ENCODE measurements at regions not wholly inside any gene's neighbourhood (a gene's known extent, or its start where the extent isn't known, plus 50 kb on each side); places are given as distances from the start of the nearest gene placed in this dataset.

DNA sequence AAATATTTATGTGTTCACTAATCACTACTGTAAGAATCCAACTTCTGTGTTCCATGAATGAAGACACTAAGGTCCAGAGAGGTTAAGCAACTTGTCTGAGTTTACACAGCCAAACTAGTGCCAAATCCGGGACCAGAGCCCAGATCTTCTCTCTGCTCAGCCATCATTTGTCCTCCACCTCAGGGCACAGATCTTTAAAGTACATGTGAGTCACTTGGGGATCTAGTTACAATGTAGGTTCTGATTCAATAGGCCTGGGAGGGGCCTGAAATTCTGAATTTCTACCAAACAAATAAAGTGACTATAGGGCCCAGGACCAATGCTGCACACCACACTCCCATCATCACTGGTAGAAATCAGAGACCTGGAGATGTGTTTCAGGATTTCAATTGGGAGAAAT is 162.9 kb downstream of the GXYLT1 start:
- DNase-seq = no peak

- no peak for DNase-seq
Measured at GRCh38 chr12:41981013-41981412, 163.7 kb downstream of the GXYLT1 start.

GRCh38 chr12:41980390-41980789 is 164.3 kb downstream of the GXYLT1 start:
- no peak for DNase-seq

DNA sequence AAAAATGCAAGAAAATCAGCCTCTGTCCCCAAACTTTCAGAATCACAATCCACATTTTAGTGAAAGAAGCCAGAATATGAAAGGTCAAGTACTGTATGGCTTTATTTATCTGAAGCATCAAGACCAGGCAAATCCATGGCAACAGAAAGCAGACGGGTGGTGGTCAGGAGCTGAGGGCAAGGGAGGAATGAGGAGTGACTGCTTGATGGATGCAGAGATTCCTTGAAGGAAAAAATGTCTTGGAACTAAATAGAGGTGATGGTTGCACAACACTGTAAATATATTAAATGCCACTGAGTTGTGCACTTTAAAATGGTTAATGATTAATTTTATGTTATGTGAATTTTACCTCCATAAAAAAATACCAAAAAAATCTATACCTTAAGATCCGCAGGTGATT is 165.1 kb downstream of the GXYLT1 start:
- DNase-seq = no peak

GRCh38 chr12:41972598-41972997 is 172.1 kb downstream of the GXYLT1 start:
- no peak for DNase-seq

DNA sequence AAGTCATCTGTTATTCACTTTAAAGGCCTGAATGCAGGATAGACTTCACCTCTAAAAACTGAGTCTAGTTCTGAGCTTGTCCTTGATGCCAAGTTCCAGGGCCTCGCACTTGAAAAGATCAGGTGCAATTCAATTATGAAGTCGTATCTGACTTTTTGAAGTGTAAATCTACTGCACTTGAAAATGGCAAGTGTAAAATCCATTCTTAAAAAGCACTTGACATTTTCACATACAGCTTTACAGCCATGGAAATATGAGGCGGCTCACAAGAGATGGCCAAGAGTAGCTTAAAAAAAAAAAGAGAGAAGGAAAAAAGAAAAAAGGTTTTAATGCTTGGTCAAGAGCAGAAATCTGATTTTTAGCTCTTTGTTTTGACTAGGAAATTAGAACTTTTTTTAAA is 172.5 kb downstream of the GXYLT1 start:
- DNase-seq = no peak

GRCh38 chr12:41970744-41971143 is 173.9 kb downstream of the GXYLT1 start:
- DNase-seq = no peak

DNA sequence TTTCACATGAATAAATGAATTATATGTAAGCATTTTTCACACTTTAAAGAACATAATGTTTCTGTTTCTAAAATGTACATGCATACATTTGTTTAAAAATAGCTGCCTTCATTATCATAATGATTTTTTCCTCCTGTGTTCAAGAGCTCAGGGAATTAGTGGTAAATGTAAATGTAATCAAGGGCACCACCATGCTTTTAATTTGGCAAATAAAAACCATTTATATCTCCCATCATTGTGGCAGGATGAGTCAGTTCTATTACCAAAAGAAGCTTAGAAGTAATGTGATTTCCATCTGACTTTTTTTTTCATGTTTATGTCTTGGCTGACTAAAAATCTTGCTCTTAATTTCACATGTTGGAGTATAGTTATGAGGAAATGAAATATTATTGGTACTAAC is 176.1 kb downstream of the GXYLT1 start:
- DNase-seq = no peak

- no peak for DNase-seq
Measured at GRCh38 chr12:41967668-41968500, 176.8 kb downstream of the GXYLT1 start.

GRCh38 chr12:41966916-41967315 is 177.8 kb downstream of the GXYLT1 start:
- DNase-seq = no peak

DNA sequence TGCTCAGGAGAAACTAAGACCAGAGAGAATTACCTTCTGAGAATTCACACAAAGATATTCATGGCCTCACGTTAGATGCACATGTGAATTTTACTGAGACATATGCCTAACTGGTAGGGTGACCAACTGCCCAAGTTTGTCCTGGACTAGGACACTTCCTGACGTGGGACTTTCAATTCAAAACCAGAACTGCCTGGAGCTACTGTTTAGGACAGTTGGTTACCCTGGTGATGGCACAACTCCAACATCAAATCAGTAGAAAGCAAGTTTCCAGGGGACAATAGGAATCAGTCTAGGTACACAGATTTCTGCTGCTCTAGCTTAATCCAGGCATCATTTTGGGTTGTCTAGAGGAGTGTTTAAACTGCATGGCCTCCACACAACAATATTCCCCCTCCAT is 178.7 kb downstream of the GXYLT1 start:
- no peak for DNase-seq

GRCh38 chr12:41963398-41963797 is 181.3 kb downstream of the GXYLT1 start:
- no peak for DNase-seq

DNA sequence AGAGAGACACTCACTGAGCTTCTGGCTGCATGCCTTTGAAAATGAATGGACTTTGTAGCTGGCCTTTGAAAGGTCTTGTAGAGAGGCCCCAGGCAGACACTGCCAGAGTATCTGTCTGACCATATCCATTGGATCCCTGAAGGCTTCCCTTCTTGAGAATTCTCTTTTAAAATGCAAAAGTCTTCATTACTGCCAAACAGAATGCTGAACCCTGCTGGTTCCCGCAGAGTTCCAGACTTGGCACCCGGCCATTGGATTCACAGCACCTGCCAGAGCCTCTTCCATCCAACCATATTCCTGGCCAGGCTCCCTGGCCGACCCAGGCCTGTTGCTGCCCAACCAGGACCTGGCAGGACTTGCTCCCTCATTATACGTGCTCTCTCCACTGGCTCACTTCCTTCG is 182.5 kb downstream of the GXYLT1 start:
- DNase-seq = peak; percentile 13

- DNase-seq = no peak
Measured at GRCh38 chr12:41959271-41959670, 185.4 kb downstream of the GXYLT1 start.

DNA sequence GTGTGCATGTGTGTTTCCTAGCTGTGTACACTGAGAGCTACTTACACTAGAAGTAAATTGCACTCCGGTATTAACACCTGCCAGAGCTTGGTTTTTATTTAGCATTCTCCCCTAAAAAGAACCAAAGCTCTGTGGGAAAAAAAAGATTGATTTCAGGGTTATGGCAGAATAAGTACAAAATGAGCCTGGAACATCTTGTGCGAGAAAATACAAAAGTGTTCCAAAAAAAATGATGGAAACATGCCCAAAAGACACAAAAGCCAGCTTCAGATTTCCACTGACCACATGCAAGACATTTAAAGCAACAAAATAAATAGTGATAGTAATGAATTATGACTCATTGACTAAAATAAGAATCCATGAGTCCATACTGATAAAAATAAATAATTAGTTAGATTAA is 188.3 kb downstream of the GXYLT1 start:
- DNase-seq = peak; percentile 79

- no peak for DNase-seq
Measured at GRCh38 chr12:41950455-41950854, 194.2 kb downstream of the GXYLT1 start.

DNA sequence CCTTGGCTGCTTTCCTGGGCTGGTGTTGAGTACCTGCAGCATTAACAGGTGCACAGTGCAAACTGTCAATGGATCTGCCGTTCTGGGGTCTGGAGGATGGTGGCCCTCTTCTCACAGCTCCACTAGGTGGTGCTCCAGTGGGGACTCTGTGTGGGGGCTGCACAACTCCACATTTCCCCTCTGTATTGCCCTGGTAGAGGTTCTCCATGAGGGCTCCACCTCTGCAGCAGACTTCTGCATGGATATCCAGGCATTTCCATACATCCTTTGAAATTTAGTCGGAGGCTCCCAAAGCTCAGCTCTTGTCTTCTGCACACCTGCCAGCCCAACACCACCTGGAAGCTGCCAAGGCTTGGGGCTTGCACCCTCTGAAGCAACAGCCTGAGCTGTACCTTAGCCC is 198.6 kb downstream of the GXYLT1 start:
- no peak for DNase-seq

- DNase-seq = no peak
Measured at GRCh38 chr12:41944216-41944615, 200.5 kb downstream of the GXYLT1 start.

GRCh38 chr12:41943671-41944070 is 201.0 kb downstream of the GXYLT1 start:
- DNase-seq = no peak

GRCh38 chr12:41942354-41942753 is 202.3 kb downstream of the GXYLT1 start:
- no peak for DNase-seq

DNA sequence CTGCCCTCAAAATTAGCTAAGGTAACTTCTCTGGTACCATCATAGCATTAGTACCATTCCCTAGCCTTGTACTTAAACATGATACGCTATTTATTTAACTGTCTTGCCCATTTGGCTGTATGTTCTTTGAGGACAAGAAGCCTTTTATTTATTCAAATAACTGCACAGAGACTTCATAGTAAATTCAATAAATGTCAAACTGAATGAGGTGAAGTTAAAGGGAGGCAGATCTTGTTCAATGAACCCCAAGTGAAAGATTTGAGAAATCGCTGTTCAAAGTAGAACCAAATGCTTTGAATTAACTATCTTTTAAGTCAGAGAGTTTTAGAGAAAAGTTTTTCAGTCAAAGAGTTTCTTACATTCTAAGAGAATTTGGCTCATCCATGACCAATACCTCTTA is 203.6 kb downstream of the GXYLT1 start:
- DNase-seq = no peak

DNA sequence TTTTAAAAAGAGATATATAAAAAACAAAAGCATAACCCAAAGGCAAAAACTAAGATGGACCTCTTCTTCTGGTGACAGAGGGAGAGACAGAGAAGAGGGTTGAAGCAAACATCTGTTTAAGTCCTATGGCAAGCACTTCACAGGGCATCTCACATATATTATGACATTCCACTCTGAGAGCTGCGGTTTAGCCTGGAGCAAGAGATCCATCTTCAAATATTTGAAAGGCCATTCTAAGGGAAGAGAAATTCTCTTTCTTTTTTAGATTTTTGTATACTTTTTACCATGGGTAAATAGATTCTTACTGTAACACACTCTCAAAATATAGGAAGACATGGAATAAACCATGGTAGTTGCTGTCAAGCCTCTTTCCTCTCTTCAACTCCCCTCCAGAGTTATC is 204.1 kb downstream of the GXYLT1 start:
- DNase-seq = no peak

GRCh38 chr12:41936333-41936732 is 208.3 kb downstream of the GXYLT1 start:
- DNase-seq = no peak

DNA sequence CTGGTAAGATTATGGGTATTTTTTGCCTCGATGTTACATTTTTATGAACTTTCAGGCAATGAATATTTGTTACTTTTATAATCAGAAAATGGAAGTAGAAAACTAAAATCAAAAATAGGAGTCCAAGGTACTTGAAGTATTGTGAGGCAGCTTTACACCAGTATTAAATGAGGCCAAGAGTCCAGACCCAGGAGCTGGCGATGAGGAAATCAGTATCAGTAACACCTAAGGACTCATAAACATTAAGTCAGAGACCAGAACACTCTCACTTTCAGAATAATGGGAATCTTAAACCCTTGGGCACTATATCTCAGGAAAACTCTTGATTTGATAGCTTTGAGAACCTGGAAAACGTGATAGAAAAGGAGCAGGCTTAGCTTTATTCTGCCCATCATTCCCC is 208.8 kb downstream of the GXYLT1 start:
- no peak for DNase-seq

All from muscle of arm (tissue), 1 donor.